ENCODE measurements at regions not wholly inside any gene's neighbourhood (a gene's known extent, or its start where the extent isn't known, plus 50 kb on each side); places are given as distances from the start of the nearest gene placed in this dataset.

- TF ChIP-seq TCF7L2 (IDR thresholded peaks at IDR 0.05; ENCODE audit: low read depth, low read length) (no peak), SIN3A (IDR thresholded peaks at IDR 0.05; ENCODE audit: borderline replicate concordance, insufficient read depth, low read depth, low read length) (no peak)
- Histone ChIP-seq H3K27ac (ENCODE audit: low read length) (no peak overlapping the region), H3K9me3 (ENCODE audit: control insufficient read depth, insufficient read depth, low read depth, low read length) (no peaks in the 10 kb centered on the region), H3K4me1 (ENCODE audit: control insufficient read depth, insufficient read depth, low read length) (no peaks in the 10 kb centered on the region), H3K4me3 (ENCODE audit: low read depth in 2 of 2, low read length in 2 of 2) (no peak overlapping the region), H3K27me3 (ENCODE audit: control insufficient read depth, insufficient read depth, low read length) (no peaks in the 10 kb centered on the region), H3K36me3 (ENCODE audit: control insufficient read depth, insufficient read depth, low read length) (no peaks in the 10 kb centered on the region)
- ATAC-seq (no peak), DNase-seq (ENCODE audit: low read depth, low spot score) (no peak)
- BruUV-seq (replicated peaks), result no TSS peak
- ChIA-PET POLR2A (no interaction called here), CTCF (no interaction called here)
- in situ Hi-C loops (cut with HindIII; ENCODE audit: low pct_unique_long_range_greater_than_20kb, low sequenced_read_pairs) (no loop called here), intact Hi-C loops (cut with micrococcal nuclease; ENCODE audit: unreplicated experiment) (no loop called here)
These were observed 100.0 kb upstream of the CXCL14 start for GRCh38 chr5:135678640-135679268.

GRCh38 chr5:135671966-135672365 lies 93.2 kb upstream of the CXCL14 start:
- TF ChIP-seq CTCF (IDR thresholded peaks at IDR 0.05) (no peak), POLR2AphosphoS5 (IDR thresholded peaks at IDR 0.05; ENCODE audit: low read depth, low read length) (no peak), TCF7L2 (IDR thresholded peaks at IDR 0.05; ENCODE audit: low read depth, low read length) (no peak), REST (IDR thresholded peaks at IDR 0.05; ENCODE audit: insufficient read depth in 1 of 2, low read depth in 2 of 2, low read length in 1 of 2) (no peak), SIN3A (IDR thresholded peaks at IDR 0.05; ENCODE audit: borderline replicate concordance, insufficient read depth, low read depth, low read length) (no peak)
- CTCF ChIA-PET, result no interaction called here
- POLR2A ChIA-PET, result no interaction called here
- Histone ChIP-seq H3K27me3 (ENCODE audit: control insufficient read depth, insufficient read depth, low read length) (no peaks in the 10 kb centered on the region), H3K4me3 (ENCODE audit: low read depth in 2 of 2, low read length in 2 of 2) (no peak overlapping the region), H3K4me1 (ENCODE audit: control insufficient read depth, insufficient read depth, low read length) (no peaks in the 10 kb centered on the region), H3K36me3 (ENCODE audit: control insufficient read depth, insufficient read depth, low read length) (no peaks in the 10 kb centered on the region), H3K9me3 (ENCODE audit: control insufficient read depth, insufficient read depth, low read depth, low read length) (no peaks in the 10 kb centered on the region), H3K27ac (ENCODE audit: low read length) (no peak overlapping the region)
- BruUV-seq (replicated peaks), result no TSS peak
- ATAC-seq (no peak), DNase-seq (ENCODE audit: low read depth, low spot score) (no peak)
- in situ Hi-C loops (cut with HindIII; ENCODE audit: low pct_unique_long_range_greater_than_20kb, low sequenced_read_pairs), result no loop called here
- intact Hi-C loops (cut with micrococcal nuclease; ENCODE audit: unreplicated experiment), result no loop called here

GRCh38 chr5:135671052-135671705 lies 92.4 kb upstream of the CXCL14 start:
- CTCF ChIA-PET, result no interaction called here
- Histone ChIP-seq H3K36me3 (ENCODE audit: control insufficient read depth, insufficient read depth, low read length) (no peaks in the 10 kb centered on the region), H3K9me3 (ENCODE audit: control insufficient read depth, insufficient read depth, low read depth, low read length) (no peaks in the 10 kb centered on the region), H3K27me3 (ENCODE audit: control insufficient read depth, insufficient read depth, low read length) (no peaks in the 10 kb centered on the region), H3K4me1 (ENCODE audit: control insufficient read depth, insufficient read depth, low read length) (no peaks in the 10 kb centered on the region), H3K4me3 (ENCODE audit: low read depth in 2 of 2, low read length in 2 of 2) (no peak overlapping the region), H3K27ac (ENCODE audit: low read length) (no peak overlapping the region)
- no TSS peak for BruUV-seq (replicated peaks)
- ATAC-seq (no peak), DNase-seq (ENCODE audit: low read depth, low spot score) (no peak)
- TF ChIP-seq CTCF (IDR thresholded peaks at IDR 0.05) (no peak), SIN3A (IDR thresholded peaks at IDR 0.05; ENCODE audit: borderline replicate concordance, insufficient read depth, low read depth, low read length) (no peak), POLR2AphosphoS5 (IDR thresholded peaks at IDR 0.05; ENCODE audit: low read depth, low read length) (no peak), REST (IDR thresholded peaks at IDR 0.05; ENCODE audit: insufficient read depth in 1 of 2, low read depth in 2 of 2, low read length in 1 of 2) (no peak), TCF7L2 (IDR thresholded peaks at IDR 0.05; ENCODE audit: low read depth, low read length) (no peak)
- POLR2A ChIA-PET, result interaction anchor here (0.5 kb wide), 1 partner anchor 666 kb away, joined by 6 read pairs; no protein-coding TSS in a partner anchor
- intact Hi-C loops (cut with micrococcal nuclease; ENCODE audit: unreplicated experiment), result no loop called here
- in situ Hi-C loops (cut with HindIII; ENCODE audit: low pct_unique_long_range_greater_than_20kb, low sequenced_read_pairs), result no loop called here

All from Panc1 (cell line).